H1 (cell line): ENCODE measurements at regions not wholly inside any gene's neighbourhood (a gene's known extent, or its start where the extent isn't known, plus 50 kb on each side); places are given as distances from the start of the nearest gene placed in this dataset.

Source experiments
- CTCF ChIA-PET: fragments of 300-600 bp; sonication (Branson Sonifier 250); formaldehyde crosslinking; loops from one replicate; lab custom pipeline; 2021; ENCODE audit not compliant: partially characterized antibody; lab: Charles Lee
- POLR2A ChIA-PET: fragments of 300-600 bp; sonication (Branson Sonifier 250); formaldehyde crosslinking; loops from one replicate; lab custom pipeline; 2021; ENCODE audit warnings: inconsistent platforms; ENCODE audit not compliant: partially characterized antibody; lab: Charles Lee
- DNase-seq, 2 experiments: peaks; one replicate each; pipeline versions ENCODE4 v3.0.0 to v3.0.0-alpha.2; 2010 to 2022; ENCODE audit warnings: low spot score in 2 of 2, low read depth in 1 of 2, mixed read lengths in 1 of 2
- FAIRE-seq: peaks from 2 replicates; lab custom pipeline; 2011; peaks lifted over from hg19 to GRCh38; lab: Jason Lieb, UNC
- H2AFZ ChIP-seq: 2 replicates; pipeline ENCODE4 v1.8.1; 2012; ENCODE audit warnings: low read length, inconsistent platforms
- H2AK5ac ChIP-seq: 2 replicates; pipeline ENCODE4 v1.6.1; 2013; ENCODE audit warnings: low read depth, low read length
- H2BK120ac ChIP-seq: replicated peaks from 2 replicates; pipeline ENCODE3; 2013; ENCODE audit warnings: low read depth, low read length, inconsistent platforms
- H2BK12ac ChIP-seq: 2 replicates; pipeline ENCODE4 v1.6.1; 2013; ENCODE audit warnings: low read depth, low read length
- H2BK15ac ChIP-seq: 2 replicates; pipeline ENCODE4 v1.6.1; 2013; ENCODE audit warnings: low read length
- H2BK20ac ChIP-seq: 2 replicates; pipeline ENCODE4 v1.6.1; 2013; ENCODE audit warnings: low read length
- H2BK5ac ChIP-seq: 2 replicates; pipeline ENCODE4 v1.6.1; 2013; ENCODE audit warnings: low read depth, low read length
- H3K14ac ChIP-seq: 2 replicates; pipeline ENCODE4 v1.6.1; 2013; ENCODE audit warnings: inconsistent platforms; ENCODE audit not compliant: insufficient read length
- H3K18ac ChIP-seq: 2 replicates; pipeline ENCODE4 v1.6.1; 2013; ENCODE audit warnings: low read length; ENCODE audit errors: extremely low read depth
- H3K23ac ChIP-seq: 2 replicates; pipeline ENCODE4 v1.6.1; 2013; ENCODE audit warnings: inconsistent platforms; ENCODE audit not compliant: insufficient read length
- H3K23me2 ChIP-seq: 2 replicates; pipeline ENCODE4 v1.6.1; 2013; ENCODE audit warnings: low read depth, low read length
- H3K27ac ChIP-seq: 2 replicates; pipeline ENCODE4 v1.6.1; 2011; ENCODE audit warnings: low read depth, low read length, inconsistent platforms
- H3K27me3 ChIP-seq, 4 experiments: replicated peaks in 1 of 4; 1 replicate in 1 of 4; 2 replicates in 3 of 4; pipeline versions ENCODE4 v1.6.1 to v1.8.1; 2011 to 2013; ENCODE audit warnings: low read length in 3 of 4, mild to moderate bottlenecking in 3 of 4, inconsistent platforms in 2 of 4, mixed read lengths in 2 of 4, moderate library complexity in 1 of 4; ENCODE audit not compliant: control insufficient read depth in 3 of 4, insufficient read depth in 3 of 4; ENCODE audit errors: extremely low read depth in 1 of 4
- H3K36me3 ChIP-seq, 4 experiments: 2 replicates each; pipeline versions ENCODE4 v1.6.1 to v1.8.1; 2011 to 2013; ENCODE audit warnings: mild to moderate bottlenecking in 4 of 4, low read length in 3 of 4, moderate library complexity in 2 of 4, control low read depth in 1 of 4, inconsistent platforms in 1 of 4; ENCODE audit not compliant: insufficient read depth in 4 of 4, control insufficient read depth in 2 of 4
- H3K4ac ChIP-seq: replicated peaks from 2 replicates; pipeline ENCODE3; 2013; ENCODE audit warnings: low read length, low read depth, mixed read lengths, inconsistent platforms; ENCODE audit not compliant: insufficient read length
- H3K4me1 ChIP-seq, 4 experiments: replicated peaks in 1 of 4; 1 replicate in 1 of 4; 2 replicates in 3 of 4; pipeline versions ENCODE4 v1.6.1 to v1.8.1; 2011 to 2013; ENCODE audit warnings: low read length in 3 of 4, inconsistent platforms in 2 of 4, mixed read lengths in 1 of 4; ENCODE audit not compliant: insufficient read depth in 4 of 4, control insufficient read depth in 3 of 4
- H3K4me2 ChIP-seq, 2 experiments: 2 replicates each; pipeline versions ENCODE4 v1.6.1 to v1.8.1; 2011 to 2013; ENCODE audit warnings: low read depth in 2 of 2, low read length in 2 of 2, control low read depth in 1 of 2, inconsistent platforms in 1 of 2, mild to moderate bottlenecking in 1 of 2; ENCODE audit not compliant: insufficient read depth in 1 of 2
- H3K4me3 ChIP-seq, 4 experiments: fragments of 200-600, 300-600 bp in 1 of 4; sonication (generic), shearing (Covaris generic), sonication (Bioruptor Twin) in 1 of 4; 2 replicates each; pipeline versions ENCODE4 v1.5.1 to v1.8.1; 2011 to 2016; ENCODE audit warnings: low read length in 4 of 4, low read depth in 3 of 4, control low read depth in 2 of 4, inconsistent platforms in 2 of 4, mild to moderate bottlenecking in 2 of 4, mixed read lengths in 1 of 4, moderate library complexity in 1 of 4; ENCODE audit not compliant: insufficient read depth in 2 of 4; ENCODE audit errors: extremely low read depth in 1 of 4
- H3K56ac ChIP-seq: replicated peaks from 2 replicates; pipeline ENCODE3; 2013; ENCODE audit warnings: low read depth, mild to moderate bottlenecking, mixed read lengths, low read length, inconsistent platforms; ENCODE audit not compliant: insufficient read length
- H3K79me1 ChIP-seq: 2 replicates; pipeline ENCODE4 v1.6.1; 2013; ENCODE audit warnings: low read depth, low read length, control low read depth
- H3K79me2 ChIP-seq, 2 experiments: 2 replicates each; pipeline versions ENCODE4 v1.6.1 to v1.8.1; 2012 to 2013; ENCODE audit warnings: low read length in 2 of 2, mild to moderate bottlenecking in 2 of 2, inconsistent platforms in 1 of 2; ENCODE audit not compliant: insufficient read depth in 2 of 2, control insufficient read depth in 1 of 2
- H3K9ac ChIP-seq, 4 experiments: replicated peaks in 1 of 4; 1 replicate in 1 of 4; 2 replicates in 3 of 4; pipeline versions ENCODE4 v1.6.1 to v1.8.1; 2011 to 2013; ENCODE audit warnings: low read depth in 3 of 4, low read length in 3 of 4, control low read depth in 2 of 4, mild to moderate bottlenecking in 2 of 4, moderate library complexity in 2 of 4, inconsistent platforms in 1 of 4; ENCODE audit errors: extremely low read depth in 1 of 4
- H3K9me3 ChIP-seq, 2 experiments: 2 replicates each; pipeline versions ENCODE4 v1.6.1 to v1.8.1; 2012 to 2013; ENCODE audit warnings: mild to moderate bottlenecking in 2 of 2, moderate library complexity in 2 of 2, control low read depth in 1 of 2, inconsistent platforms in 1 of 2, low read depth in 1 of 2, low read length in 1 of 2, mixed read lengths in 1 of 2; ENCODE audit not compliant: insufficient read depth in 2 of 2
- H4K20me1 ChIP-seq, 2 experiments: replicated peaks in 1 of 2; 2 replicates each; pipeline versions ENCODE3 to v1.8.1; 2011 to 2013; ENCODE audit warnings: inconsistent platforms in 2 of 2, low read length in 2 of 2, mild to moderate bottlenecking in 1 of 2; ENCODE audit not compliant: insufficient read depth in 2 of 2, control insufficient read depth in 1 of 2
- H4K5ac ChIP-seq: 2 replicates; pipeline ENCODE4 v1.6.1; 2013; ENCODE audit warnings: low read length, low read depth, mixed read lengths, inconsistent platforms; ENCODE audit not compliant: insufficient read length
- H4K8ac ChIP-seq: 2 replicates; pipeline ENCODE4 v1.8.0; 2013; ENCODE audit warnings: mild to moderate bottlenecking, moderate library complexity, low read length, inconsistent platforms; ENCODE audit not compliant: insufficient read depth; ENCODE audit errors: extremely low read depth
- H4K91ac ChIP-seq: replicated peaks from 2 replicates; pipeline ENCODE3; 2013; ENCODE audit warnings: low read length, mixed read lengths, inconsistent platforms; ENCODE audit not compliant: insufficient read length
- BRCA1 ChIP-seq: IDR thresholded peaks from 2 replicates; pipeline ENCODE4 v1.6.1; 2012; ENCODE audit warnings: low read depth, low read length, improper control_type of control experiment
- CBX5 ChIP-seq: fragments of 300-800, 300-1000 bp; sonication (generic); IDR thresholded peaks from 2 replicates; pipeline ENCODE4 v1.7.1; 2016; ENCODE audit warnings: antibody characterized with exemption, low read length, low read depth
- CEBPB ChIP-seq: IDR thresholded peaks from 2 replicates; pipeline ENCODE4 v1.6.1; 2012; ENCODE audit warnings: low read depth, low read length
- CREB1 ChIP-seq: IDR thresholded peaks from 2 replicates; pipeline ENCODE4 v1.6.1; 2012; ENCODE audit warnings: inconsistent platforms
- EZH2 ChIP-seq: fragments of 200-600 bp; sonication (generic); IDR thresholded peaks from 2 replicates; pipeline ENCODE4 v1.7.1; 2012; ENCODE audit warnings: low read depth, mild to moderate bottlenecking, moderate library complexity, low read length, inconsistent platforms; ENCODE audit not compliant: severe bottlenecking
- FOSL1 ChIP-seq: IDR thresholded peaks from 2 replicates; pipeline ENCODE4 v1.6.1; 2011; ENCODE audit warnings: mild to moderate bottlenecking, low read depth, low read length, moderate library complexity; ENCODE audit not compliant: insufficient read depth
- GTF2F1 ChIP-seq: IDR thresholded peaks from 2 replicates; pipeline ENCODE4 v1.6.1; 2012; ENCODE audit warnings: low read depth, low read length, improper control_type of control experiment, borderline replicate concordance
- POLR2AphosphoS5 ChIP-seq: IDR thresholded peaks from 2 replicates; pipeline ENCODE4 v1.6.1; 2011; ENCODE audit warnings: low read depth, low read length
- POU5F1 ChIP-seq: IDR thresholded peaks from 2 replicates; pipeline ENCODE4 v1.6.1; 2011; ENCODE audit warnings: low read depth, mild to moderate bottlenecking, low read length, moderate library complexity
- RAD21 ChIP-seq, 2 experiments: IDR thresholded peaks in 1 of 2; conservative IDR thresholded peaks in 1 of 2; 2 replicates each; pipeline ENCODE4 v1.6.1; 2011; ENCODE audit warnings: low read depth in 2 of 2, low read length in 2 of 2, improper control_type of control experiment in 1 of 2, inconsistent platforms in 1 of 2, mild to moderate bottlenecking in 1 of 2, moderate library complexity in 1 of 2
- SP1 ChIP-seq: IDR thresholded peaks from 2 replicates; pipeline ENCODE4 v1.6.1; 2011; ENCODE audit warnings: low read depth, low read length
- TCF12 ChIP-seq: IDR thresholded peaks from 2 replicates; pipeline ENCODE4 v1.6.1; 2011; ENCODE audit warnings: low read depth, mild to moderate bottlenecking, low read length
- TEAD4 ChIP-seq: IDR thresholded peaks from 2 replicates; pipeline ENCODE4 v1.6.1; 2012; ENCODE audit warnings: low read depth, low read length, inconsistent platforms, mixed read lengths
- WGBS, 2 experiments: shearing (Covaris generic) in 1 of 2; methylation state at CpG; one replicate each; pipeline versions ENCODE4 v1.1.6 to v1.1.7; 2013 to 2015; ENCODE audit warnings: low lambda C conversion rate in 2 of 2, mixed read lengths in 2 of 2, inconsistent platforms in 1 of 2, low coverage in 1 of 2, missing lambda C conversion rate in 1 of 2; ENCODE audit not compliant: insufficient replicate concordance in 2 of 2, insufficient coverage in 1 of 2, insufficient read length in 1 of 2; ENCODE audit errors: extremely low coverage in 1 of 2, missing lambda C conversion rate in 1 of 2; 5-methylcytosine and 5-hydroxymethylcytosine counted together

DNA sequence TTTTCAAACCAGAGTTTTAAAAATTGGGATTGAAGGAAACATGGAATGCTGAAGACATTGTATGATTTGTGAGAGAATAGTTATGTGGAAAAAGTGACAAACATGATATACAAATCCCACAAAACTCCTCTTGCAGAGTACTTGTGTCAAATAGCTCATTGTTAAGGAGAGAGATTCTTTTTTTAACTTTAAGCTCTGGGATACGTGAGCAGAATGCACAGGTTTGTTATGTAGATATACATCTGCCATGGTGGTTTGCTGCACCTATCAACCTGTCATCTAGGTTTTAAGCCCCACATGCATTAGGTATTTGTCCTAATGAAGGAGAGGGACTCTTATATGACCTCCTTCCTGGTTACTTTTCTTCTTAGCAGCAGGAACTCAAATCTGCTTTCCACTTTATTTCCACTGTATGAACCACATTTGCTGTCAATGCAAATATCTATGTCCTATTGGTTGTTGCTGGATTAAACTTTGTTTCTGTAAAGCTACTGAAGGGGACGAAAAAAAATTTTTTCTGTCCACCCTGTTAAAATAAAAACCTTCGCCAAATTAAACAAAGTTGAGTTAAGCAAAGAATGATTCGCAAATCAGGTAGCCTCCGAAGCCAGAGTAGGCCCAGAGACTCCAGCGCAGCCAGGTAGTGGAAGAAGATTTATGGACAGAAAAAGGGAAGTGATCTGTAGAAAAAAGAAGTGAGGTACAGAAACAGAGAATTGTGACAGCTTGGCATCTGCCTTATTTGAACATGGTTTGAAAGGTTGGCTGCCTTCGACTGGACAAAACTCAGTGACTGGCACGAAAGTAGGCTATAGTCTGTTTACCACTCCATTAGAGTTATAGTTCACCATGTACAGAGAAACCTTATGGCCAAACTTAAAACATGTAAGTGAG is 430.1 kb upstream of the CHST9 start:
- ChIA-PET POLR2A (no interaction called here), CTCF (interaction anchor here (1.0 to 5.1 kb wide), 5 partner anchors 10 to 255 kb away, joined by 3 to 34 read pairs (median 3); no protein-coding TSS in a partner anchor)
- H3K18ac ChIP-seq: no peak overlapping the region
- no peak overlapping the region for H2BK15ac ChIP-seq
- no peaks in the 10 kb centered on the region for H4K20me1 ChIP-seq
- no peak overlapping the region for H2AFZ ChIP-seq
- no peak overlapping the region for H3K4ac ChIP-seq
- H2BK20ac ChIP-seq: no peak overlapping the region
- H2BK12ac ChIP-seq: no peak overlapping the region
- no peak overlapping the region for H3K23ac ChIP-seq
- H3K9me3 ChIP-seq: no peaks in the 10 kb centered on the region
- H2BK5ac ChIP-seq: no peak overlapping the region
- no peak overlapping the region for H3K27ac ChIP-seq
- no peak overlapping the region for H2AK5ac ChIP-seq
- no peak overlapping the region for H4K5ac ChIP-seq
- WGBS, 2 experiments: 83% methylated on average over 8 of the region's 8 CpGs; no CpG with 5 or more reads in 1 of the 2 experiments
- H3K56ac ChIP-seq: no peak overlapping the region
- H3K14ac ChIP-seq: no peak overlapping the region
- no peak overlapping the region for H3K9ac ChIP-seq
- H3K79me1 ChIP-seq: no peaks in the 10 kb centered on the region
- no peak overlapping the region for H3K4me3 ChIP-seq
- no peaks in the 10 kb centered on the region; a peak in 2 of 7 replicates for H3K4me1 ChIP-seq
- no peaks in the 10 kb centered on the region for H3K36me3 ChIP-seq
- H4K8ac ChIP-seq: no peak overlapping the region
- H3K23me2 ChIP-seq: no peaks in the 10 kb centered on the region
- no peaks in the 10 kb centered on the region for H3K27me3 ChIP-seq
- DNase-seq: no peak
- no peaks in the 10 kb centered on the region for H3K79me2 ChIP-seq
- H4K91ac ChIP-seq: no peak overlapping the region
- no peak overlapping the region for H3K4me2 ChIP-seq
- FAIRE-seq: no peak
- no peak overlapping the region for H2BK120ac ChIP-seq
- TF ChIP-seq TCF12: no peak
- TF ChIP-seq EZH2: no peak
- TF ChIP-seq POLR2AphosphoS5: no peak
- TF ChIP-seq TEAD4: no peak
- no peak for TF ChIP-seq BRCA1
- no peak for TF ChIP-seq CBX5
- no peak for TF ChIP-seq GTF2F1
- TF ChIP-seq POU5F1: no peak
- no peak for TF ChIP-seq SP1
- TF ChIP-seq CEBPB: no peak
- TF ChIP-seq RAD21 (IDR thresholded peaks at IDR 0.05 in 1 of 2, conservative IDR thresholded peaks at IDR 0.05 in 1 of 2; ENCODE audit: low read depth in 2 of 2, low read length in 2 of 2): no peak
- TF ChIP-seq FOSL1: no peak
- no peak for TF ChIP-seq CREB1
